ENCODE measurements at regions not wholly inside any gene's neighbourhood (a gene's known extent, or its start where the extent isn't known, plus 50 kb on each side); places are given as distances from the start of the nearest gene placed in this dataset.

DNA sequence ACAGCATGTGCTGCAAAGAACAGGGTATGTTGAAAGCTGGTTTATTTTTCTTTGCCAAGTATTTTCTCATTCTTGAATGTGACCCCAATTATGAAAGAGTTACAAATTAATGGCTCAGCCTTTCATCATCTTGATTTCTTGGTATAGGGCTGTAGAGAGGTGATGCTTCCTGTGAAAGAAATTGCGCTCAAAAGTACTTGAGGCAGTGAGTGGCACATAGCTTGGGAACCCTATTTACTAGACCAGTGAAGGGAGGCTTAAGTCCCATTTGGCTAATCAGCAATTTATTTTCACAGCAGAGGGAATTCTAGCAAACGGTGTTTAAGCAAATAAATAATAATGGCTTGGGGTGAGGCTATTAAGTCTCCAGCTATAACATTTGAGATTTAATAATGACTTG is 153.9 kb upstream of the MIS18BP1 start:
- Histone ChIP-seq H3K9me3 (ENCODE audit: insufficient read depth in 2 of 2, low read depth in 1 of 2, low read length in 1 of 2) (peaks cover 7 to 10% of the 10 kb centered on the region in 2 experiments; a peak in 2 of 4 replicates), H4K20me1 (replicated peaks in 1 of 2; ENCODE audit: control insufficient read depth in 1 of 2, insufficient read depth in 2 of 2, low read length in 2 of 2) (no peaks in the 10 kb centered on the region), H2BK5ac (ENCODE audit: low read depth, low read length) (no peak overlapping the region), H2BK20ac (ENCODE audit: low read length) (no peak overlapping the region), H3K9ac (replicated peaks in 1 of 4; ENCODE audit: extremely low read depth in 1 of 4, low read depth in 3 of 4, low read length in 3 of 4) (no peak overlapping the region), H3K27me3 (replicated peaks in 1 of 4; ENCODE audit: control insufficient read depth in 3 of 4, extremely low read depth in 1 of 4, insufficient read depth in 3 of 4, low read length in 3 of 4) (no peaks in the 10 kb centered on the region), H3K79me2 (ENCODE audit: control insufficient read depth in 1 of 2, insufficient read depth in 2 of 2, low read length in 2 of 2) (no peaks in the 10 kb centered on the region), H2AK5ac (ENCODE audit: low read depth, low read length) (no peak overlapping the region), H4K5ac (ENCODE audit: insufficient read length, low read depth, low read length) (no peak overlapping the region), H4K91ac (replicated peaks; ENCODE audit: insufficient read length, low read length) (no peak overlapping the region), H2BK12ac (ENCODE audit: low read depth, low read length) (no peak overlapping the region), H3K27ac (ENCODE audit: low read depth, low read length) (no peak overlapping the region), H3K56ac (replicated peaks; ENCODE audit: insufficient read length, low read depth, low read length) (no peak overlapping the region), H3K4me2 (ENCODE audit: insufficient read depth in 1 of 2, low read depth in 2 of 2, low read length in 2 of 2) (no peak overlapping the region), H4K8ac (ENCODE audit: extremely low read depth, insufficient read depth, low read length) (no peak overlapping the region), H3K4me1 (replicated peaks in 1 of 4; ENCODE audit: control insufficient read depth in 3 of 4, insufficient read depth in 4 of 4, low read length in 3 of 4) (no peaks in the 10 kb centered on the region), H3K36me3 (ENCODE audit: control insufficient read depth in 2 of 4, insufficient read depth in 4 of 4, low read length in 3 of 4) (no peaks in the 10 kb centered on the region; a peak in 1 of 8 replicates), H3K14ac (ENCODE audit: insufficient read length) (no peak overlapping the region), H3K18ac (ENCODE audit: extremely low read depth, low read length) (no peak overlapping the region), H3K4me3 (ENCODE audit: extremely low read depth in 1 of 4, insufficient read depth in 2 of 4, low read depth in 3 of 4, low read length in 4 of 4) (no peak overlapping the region), H2AFZ (ENCODE audit: low read length) (no peak overlapping the region), H2BK120ac (replicated peaks; ENCODE audit: low read depth, low read length) (no peak overlapping the region), H3K79me1 (ENCODE audit: low read depth, low read length) (no peaks in the 10 kb centered on the region), H3K23me2 (ENCODE audit: low read depth, low read length) (no peaks in the 10 kb centered on the region), H3K4ac (replicated peaks; ENCODE audit: insufficient read length, low read depth, low read length) (no peak overlapping the region), H3K23ac (ENCODE audit: insufficient read length) (no peak overlapping the region), H2BK15ac (ENCODE audit: low read length) (no peak overlapping the region)
- WGBS, 2 experiments (ENCODE audit: extremely low coverage in 1 of 2, insufficient coverage in 1 of 2, insufficient read length in 1 of 2, insufficient replicate concordance in 2 of 2, low coverage in 1 of 2, low lambda C conversion rate in 2 of 2, missing lambda C conversion rate in 1 of 2) = 98% methylated on average over 2 of the region's 2 CpGs; no CpG with 5 or more reads in 1 of the 2 experiments
- ChIA-PET POLR2A (ENCODE audit: partially characterized antibody) (interaction anchor here (0.6 kb wide), 1 partner anchor 115 kb away, joined by 4 read pairs; no protein-coding TSS in a partner anchor), CTCF (ENCODE audit: partially characterized antibody) (interaction anchor here (1.1 kb wide), 1 partner anchor 244 kb away, joined by 3 read pairs; no protein-coding TSS in a partner anchor)
- FAIRE-seq = no peak
- DNase-seq (ENCODE audit: low read depth in 1 of 2, low spot score in 2 of 2) = no peak
- TF ChIP-seq GTF2F1 (IDR thresholded peaks at IDR 0.05; ENCODE audit: borderline replicate concordance, low read depth, low read length) (no peak), TAF7 (optimal IDR thresholded peaks at IDR 0.05; ENCODE audit: borderline replicate concordance, low read depth, low read length) (no peak), NANOG (IDR thresholded peaks at IDR 0.05; ENCODE audit: insufficient read depth, low read depth, low read length, poor library complexity, severe bottlenecking) (no peak), POLR2AphosphoS5 (IDR thresholded peaks at IDR 0.05; ENCODE audit: low read depth, low read length) (no peak), KDM4A (IDR thresholded peaks at IDR 0.05; ENCODE audit: low read depth, low read length, severe bottlenecking) (no peak), KDM5A (IDR thresholded peaks at IDR 0.05; ENCODE audit: low read length) (no peak), ATF3 (IDR thresholded peaks at IDR 0.05; ENCODE audit: insufficient read depth, low read depth, low read length) (no peak), TEAD4 (IDR thresholded peaks at IDR 0.05; ENCODE audit: low read depth, low read length) (no peak), SUZ12 (IDR thresholded peaks at IDR 0.05; ENCODE audit: low read length) (no peak), CHD2 (IDR thresholded peaks at IDR 0.05; ENCODE audit: low read length) (no peak), CBX5 (IDR thresholded peaks at IDR 0.05; ENCODE audit: low read depth, low read length) (no peak), SP1 (IDR thresholded peaks at IDR 0.05; ENCODE audit: low read depth, low read length) (no peak), CHD1 (IDR thresholded peaks at IDR 0.05; ENCODE audit: low read depth, low read length) (no peak), GABPA (IDR thresholded peaks at IDR 0.05; ENCODE audit: borderline replicate concordance, insufficient read depth, low read length) (no peak), BCL11A (IDR thresholded peaks at IDR 0.05; ENCODE audit: low read depth in 2 of 2, low read length in 2 of 2) (no peak)

All from H1 (cell line).